Fibroblast of the aortic adventitia (primary cell): ENCODE measurements at regions not wholly inside any gene's neighbourhood (a gene's known extent, or its start where the extent isn't known, plus 50 kb on each side); places are given as distances from the start of the nearest gene placed in this dataset.

Experiments used
- DNase-seq: peaks from one replicate; pipeline ENCODE4 v3.0.0-alpha.2; 2010; ENCODE audit warnings: low read depth
- H3K4me3 ChIP-seq: 2 replicates; pipeline ENCODE4 v1.5.1; 2011; ENCODE audit warnings: low read depth, mild to moderate bottlenecking, control low read depth, low read length, moderate library complexity
- CTCF ChIP-seq: IDR thresholded peaks from 2 replicates; pipeline ENCODE4 v1.5.1; 2011; ENCODE audit warnings: mild to moderate bottlenecking, low read length, control low read depth, inconsistent platforms; ENCODE audit not compliant: insufficient read depth

- DNase-seq: peak; percentile 54
- TF ChIP-seq CTCF: no peak
- no peak overlapping the region for H3K4me3 ChIP-seq
Measured at GRCh38 chr7:17444673-17445072, 146.2 kb downstream of the AHR start.

GRCh38 chr7:17446340-17446739, 147.9 kb downstream of the AHR start:
- no peak for TF ChIP-seq CTCF

GRCh38 chr7:17447728-17448478, 149.5 kb downstream of the AHR start:
- H3K4me3 ChIP-seq: no peak overlapping the region
- TF ChIP-seq CTCF: no peak
- DNase-seq: no peak

More at GRCh38 chr7:17446340-17446739, 147.9 kb downstream of the AHR start:
- DNase-seq: peak; percentile 9
- H3K4me3 ChIP-seq: no peak overlapping the region

- no peak overlapping the region for H3K4me3 ChIP-seq
- TF ChIP-seq CTCF: no peak
- DNase-seq: no peak
Measured at GRCh38 chr7:17448479-17449423, 150.3 kb downstream of the AHR start.

GRCh38 chr7:17456541-17456940, 158.1 kb downstream of the AHR start:
- no peak overlapping the region for H3K4me3 ChIP-seq
- peak; percentile 42 for DNase-seq
- no peak for TF ChIP-seq CTCF

- no peak for TF ChIP-seq CTCF
- DNase-seq: no peak
- H3K4me3 ChIP-seq: no peak overlapping the region
Measured at GRCh38 chr7:17460001-17460400, 161.5 kb downstream of the AHR start.
